Caco-2 (cell line): ENCODE measurements at regions not wholly inside any gene's neighbourhood (a gene's known extent, or its start where the extent isn't known, plus 50 kb on each side); places are given as distances from the start of the nearest gene placed in this dataset.

ENCODE experiments used
- BruUV-seq: library from RNA; stranded (reverse); fragments of 400-500 nt; replicated peaks from 2 replicates; lab custom pipeline; 2021; lab: Mats Ljungman, UMichigan
- CTCF ChIA-PET: fragments of 300-600 bp; sonication (Branson Sonifier 250); formaldehyde crosslinking; loops from one replicate; lab custom pipeline; 2022; ENCODE audit warnings: antibody characterized with exemption; lab: Charles Lee
- POLR2A ChIA-PET: fragments of 300-600 bp; sonication (Branson Sonifier 250); formaldehyde crosslinking; loops from one replicate; lab custom pipeline; 2022; ENCODE audit warnings: antibody characterized with exemption; lab: Charles Lee
- DNase-seq, 2 experiments: peaks; one replicate each; pipeline versions ENCODE4 v3.0.0 to v3.0.0-alpha.2; 2020 to 2022
- H3K27me3 ChIP-seq: replicated peaks from 2 replicates; pipeline ENCODE4 v1.6.0; 2011; ENCODE audit warnings: low read length; ENCODE audit not compliant: control insufficient read depth, insufficient read depth
- H3K36me3 ChIP-seq: 2 replicates; pipeline ENCODE4 v1.5.1; 2011; ENCODE audit warnings: low read length; ENCODE audit not compliant: control insufficient read depth, insufficient read depth
- H3K4me1 ChIP-seq: fragments of 250-450 bp; sonication (Bioruptor Pico); 2 replicates; pipeline ENCODE4 v1.5.1; 2020; ENCODE audit warnings: mild to moderate bottlenecking
- H3K4me3 ChIP-seq: 2 replicates; pipeline ENCODE4 v1.5.1; 2011; ENCODE audit warnings: low read depth, mild to moderate bottlenecking, control low read depth, low read length
- H3K9me3 ChIP-seq: fragments of 250-450 bp; sonication (Bioruptor Pico); 2 replicates; pipeline ENCODE4 v1.5.1; 2020; ENCODE audit warnings: mild to moderate bottlenecking, moderate library complexity
- H3K27ac Mint-ChIP-seq: one replicate; pipeline ENCODE4 v1.8.0; 2022; ENCODE audit warnings: mixed read lengths; ENCODE audit not compliant: unreplicated experiment
- H3K27me3 Mint-ChIP-seq: one replicate; pipeline ENCODE4 v1.8.0; 2022; ENCODE audit warnings: mixed read lengths; ENCODE audit not compliant: insufficient read depth, unreplicated experiment
- H3K36me3 Mint-ChIP-seq: one replicate; pipeline ENCODE4 v1.8.0; 2022; ENCODE audit warnings: mild to moderate bottlenecking, mixed read lengths; ENCODE audit not compliant: insufficient read depth, unreplicated experiment
- H3K4me1 Mint-ChIP-seq: one replicate; pipeline ENCODE4 v1.8.0; 2022; ENCODE audit warnings: low read depth, mixed read lengths; ENCODE audit not compliant: unreplicated experiment
- H3K4me3 Mint-ChIP-seq: one replicate; pipeline ENCODE4 v1.8.0; 2022; ENCODE audit warnings: mild to moderate bottlenecking, moderate library complexity, mixed read lengths; ENCODE audit not compliant: unreplicated experiment
- H3K9me3 Mint-ChIP-seq: one replicate; pipeline ENCODE4 v1.8.0; 2022; ENCODE audit warnings: mixed read lengths; ENCODE audit not compliant: unreplicated experiment
- intact Hi-C: fragments of 100-400 bp; cut with micrococcal nuclease; formaldehyde crosslinking; loops from one replicate; pipeline ENCODE4 v1.10.0; 2022; ENCODE audit not compliant: unreplicated experiment
- TF ChIP-seq, protein P1 (sequence below), 2 experiments: fragments of 200-600 bp in 1 of 2; IDR thresholded peaks; 1 replicate in 1 of 2; 2 replicates in 1 of 2; pipeline versions ENCODE4 v1.5.1 to v1.8.0; 2011 to 2022; ENCODE audit warnings: antibody characterized with exemption in 1 of 2, control low read depth in 1 of 2, inconsistent platforms in 1 of 2, low read depth in 1 of 2, low read length in 1 of 2, mild to moderate bottlenecking in 1 of 2, moderate library complexity in 1 of 2; ENCODE audit not compliant: insufficient read depth in 1 of 2, severe bottlenecking in 1 of 2, unreplicated experiment in 1 of 2

DNA sequence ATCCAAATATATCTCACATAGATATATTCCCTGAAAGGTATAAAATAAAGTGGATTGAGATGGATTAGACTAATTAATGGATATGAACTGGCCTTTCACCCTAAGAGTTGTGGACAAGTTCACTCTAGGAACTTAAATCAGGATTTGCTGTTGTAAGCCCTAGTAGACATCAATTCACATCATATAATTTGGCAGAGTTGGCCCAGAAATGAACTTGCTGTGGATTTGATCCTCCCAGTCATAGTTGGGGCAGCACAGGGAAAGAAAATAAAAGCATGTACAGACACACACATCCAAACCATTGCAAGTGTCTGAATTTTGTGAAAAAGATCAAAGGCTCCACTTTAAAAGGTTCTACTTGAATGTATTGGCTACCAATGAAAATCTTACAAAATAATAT is 734.7 kb upstream of the NR2F2 start:
- Mint-ChIP-seq H3K36me3 (no peaks in the 10 kb centered on the region), H3K9me3 (no peaks in the 10 kb centered on the region), H3K27ac (no peak overlapping the region), H3K27me3 (peaks cover 7% of the 10 kb centered on the region), H3K4me1 (no peaks in the 10 kb centered on the region), H3K4me3 (no peak overlapping the region)
- Histone ChIP-seq H3K36me3 (no peaks in the 10 kb centered on the region), H3K27me3 (no peaks in the 10 kb centered on the region), H3K4me1 (no peaks in the 10 kb centered on the region), H3K9me3 (no peaks in the 10 kb centered on the region), H3K4me3 (no peak overlapping the region)
- no TSS peak for BruUV-seq
- ChIA-PET CTCF (no interaction called here), POLR2A (no interaction called here)
- TF ChIP-seq, protein P1, sequence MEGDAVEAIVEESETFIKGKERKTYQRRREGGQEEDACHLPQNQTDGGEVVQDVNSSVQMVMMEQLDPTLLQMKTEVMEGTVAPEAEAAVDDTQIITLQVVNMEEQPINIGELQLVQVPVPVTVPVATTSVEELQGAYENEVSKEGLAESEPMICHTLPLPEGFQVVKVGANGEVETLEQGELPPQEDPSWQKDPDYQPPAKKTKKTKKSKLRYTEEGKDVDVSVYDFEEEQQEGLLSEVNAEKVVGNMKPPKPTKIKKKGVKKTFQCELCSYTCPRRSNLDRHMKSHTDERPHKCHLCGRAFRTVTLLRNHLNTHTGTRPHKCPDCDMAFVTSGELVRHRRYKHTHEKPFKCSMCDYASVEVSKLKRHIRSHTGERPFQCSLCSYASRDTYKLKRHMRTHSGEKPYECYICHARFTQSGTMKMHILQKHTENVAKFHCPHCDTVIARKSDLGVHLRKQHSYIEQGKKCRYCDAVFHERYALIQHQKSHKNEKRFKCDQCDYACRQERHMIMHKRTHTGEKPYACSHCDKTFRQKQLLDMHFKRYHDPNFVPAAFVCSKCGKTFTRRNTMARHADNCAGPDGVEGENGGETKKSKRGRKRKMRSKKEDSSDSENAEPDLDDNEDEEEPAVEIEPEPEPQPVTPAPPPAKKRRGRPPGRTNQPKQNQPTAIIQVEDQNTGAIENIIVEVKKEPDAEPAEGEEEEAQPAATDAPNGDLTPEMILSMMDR (IDR thresholded peaks at IDR 0.05; ENCODE audit: insufficient read depth in 1 of 2, low read depth in 1 of 2, low read length in 1 of 2, severe bottlenecking in 1 of 2, unreplicated experiment in 1 of 2), result no peak
- intact Hi-C loops, result no loop called here
- no peak for DNase-seq

DNA sequence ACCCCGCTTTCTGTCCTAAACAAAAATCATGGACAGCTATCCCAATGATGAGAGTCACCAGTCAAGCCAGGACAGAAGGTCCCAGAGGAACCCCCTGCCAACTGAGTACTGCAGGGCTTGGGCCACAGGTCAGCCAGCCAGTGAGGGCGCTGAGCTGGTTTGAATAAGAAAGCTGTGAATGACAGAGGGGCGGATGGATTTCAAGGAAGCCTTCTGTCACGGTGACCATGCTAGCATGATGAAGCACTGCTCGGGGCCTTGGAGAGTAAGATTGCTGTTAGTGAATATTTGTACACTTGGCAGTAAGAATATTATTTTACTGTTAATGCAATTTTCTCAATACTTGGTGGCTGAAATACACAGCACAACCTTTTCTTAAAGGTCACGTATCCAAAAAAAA is 734.0 kb upstream of the NR2F2 start:
- Histone ChIP-seq H3K9me3 (no peaks in the 10 kb centered on the region), H3K4me1 (no peaks in the 10 kb centered on the region), H3K4me3 (no peak overlapping the region), H3K27me3 (no peaks in the 10 kb centered on the region), H3K36me3 (no peaks in the 10 kb centered on the region)
- ChIA-PET CTCF (no interaction called here), POLR2A (no interaction called here)
- Mint-ChIP-seq H3K27ac (no peak overlapping the region), H3K9me3 (no peaks in the 10 kb centered on the region), H3K4me1 (no peaks in the 10 kb centered on the region), H3K36me3 (no peaks in the 10 kb centered on the region), H3K4me3 (no peak overlapping the region), H3K27me3 (peaks cover 7% of the 10 kb centered on the region)
- no TSS peak for BruUV-seq
- no peak for DNase-seq
- TF ChIP-seq, protein P1 (IDR thresholded peaks at IDR 0.05; ENCODE audit: insufficient read depth in 1 of 2, low read depth in 1 of 2, low read length in 1 of 2, severe bottlenecking in 1 of 2, unreplicated experiment in 1 of 2), result no peak
- intact Hi-C loops, result no loop called here

DNA sequence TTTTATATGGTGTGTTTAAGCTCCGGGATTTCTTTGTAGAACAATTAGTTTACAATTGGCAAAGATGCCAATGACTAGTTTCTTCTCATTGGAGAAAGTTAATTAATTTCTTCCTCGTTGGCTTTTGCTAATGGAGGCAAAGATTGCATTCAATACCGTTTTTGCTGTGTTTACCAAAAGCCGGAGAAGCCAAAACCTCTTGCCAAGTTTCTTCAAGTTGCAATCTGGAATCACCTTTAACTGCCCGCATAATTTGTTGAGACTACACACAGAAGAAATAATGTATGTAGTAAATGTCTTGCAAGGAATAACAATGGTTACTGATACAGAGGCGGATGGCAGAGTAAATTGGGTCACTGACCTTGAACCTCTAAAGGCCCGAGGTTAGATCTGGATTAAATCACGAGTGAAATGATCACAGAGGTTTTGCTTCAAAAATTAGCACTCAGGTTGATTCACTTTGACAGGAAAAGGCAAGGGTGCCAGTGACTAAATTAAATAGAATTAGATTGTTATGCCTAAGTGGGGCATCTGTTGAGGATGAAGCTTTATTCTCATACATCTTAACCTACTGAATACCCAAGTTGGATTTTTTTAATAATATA is 732.1 kb upstream of the NR2F2 start:
- H3K27ac Mint-ChIP-seq, result no peak overlapping the region
- CTCF ChIA-PET, result no interaction called here
- no peaks in the 10 kb centered on the region for H3K9me3 Mint-ChIP-seq
- no peak overlapping the region for H3K4me3 Mint-ChIP-seq
- H3K36me3 Mint-ChIP-seq, result no peaks in the 10 kb centered on the region
- intact Hi-C loops, result no loop called here
- Histone ChIP-seq H3K4me3 (no peak overlapping the region), H3K9me3 (no peaks in the 10 kb centered on the region), H3K4me1 (no peaks in the 10 kb centered on the region), H3K27me3 (no peaks in the 10 kb centered on the region), H3K36me3 (no peaks in the 10 kb centered on the region)
- POLR2A ChIA-PET, result no interaction called here
- H3K4me1 Mint-ChIP-seq, result no peaks in the 10 kb centered on the region
- no peak for DNase-seq
- no TSS peak for BruUV-seq
- peaks cover 3% of the 10 kb centered on the region for H3K27me3 Mint-ChIP-seq
- TF ChIP-seq, protein P1 (IDR thresholded peaks at IDR 0.05; ENCODE audit: insufficient read depth in 1 of 2, low read depth in 1 of 2, low read length in 1 of 2, severe bottlenecking in 1 of 2, unreplicated experiment in 1 of 2), result no peak
